Ovary (tissue), 7 donors: ENCODE measurements at regions not wholly inside any gene's neighbourhood (a gene's known extent, or its start where the extent isn't known, plus 50 kb on each side); places are given as distances from the start of the nearest gene placed in this dataset.

Source experiments
- DNase-seq, 5 donors: peaks; one replicate each; pipeline ENCODE4 v3.0.0-alpha.2; 2019 to 2020
- H3K27ac ChIP-seq, 2 donors: fragments of 200-600 bp; one replicate each; pipeline versions ENCODE4 v1.5.1 to v1.8.0; 2019 to 2022
- H3K27me3 ChIP-seq: fragments of 200-600 bp; one replicate; pipeline ENCODE4 v1.8.0; 2022
- H3K36me3 ChIP-seq: fragments of 200-600 bp; sonication (generic); one replicate; pipeline ENCODE4 v1.5.1; 2019
- H3K4me1 ChIP-seq: one replicate; pipeline ENCODE4 v1.8.1; 2013; ENCODE audit warnings: mild to moderate bottlenecking, moderate library complexity; ENCODE audit not compliant: insufficient read depth
- H3K4me3 ChIP-seq: fragments of 200-600 bp; sonication (generic); one replicate; pipeline ENCODE4 v1.5.1; 2017
- H3K9me3 ChIP-seq, 2 donors: fragments of 200-600 bp in 1 of 2; sonication (generic) in 1 of 2; one replicate each; pipeline versions ENCODE4 v1.5.1 to v1.8.1; 2013 to 2019; ENCODE audit warnings: mild to moderate bottlenecking in 1 of 2, moderate library complexity in 1 of 2
- EP300 ChIP-seq: sonication (generic); formaldehyde crosslinking; IDR thresholded peaks from one replicate; pipeline ENCODE4 v1.6.1; 2017; ENCODE audit warnings: antibody characterized with exemption
- POLR2A ChIP-seq: fragments of 450-650 bp; IDR thresholded peaks from one replicate; pipeline ENCODE4 v1.6.1; 2017; ENCODE audit warnings: antibody characterized with exemption, mild to moderate bottlenecking, moderate library complexity
- WGBS, 3 donors: extraction: QIAGEN DNeasy Blood & Tissue Kit in 1 of 3; methylation state at CpG; one replicate each; pipeline versions ENCODE4 v1.1.5 to v1.1.7; 2013 to 2017; 5-methylcytosine and 5-hydroxymethylcytosine counted together
- intact Hi-C, 4 donors: fragments of 100-400 bp; cut with DNase I; formaldehyde crosslinking; loops; one replicate each; pipeline versions ENCODE4 v1.11.0 to v1.15.1; 2022 to 2023
- TF ChIP-seq, protein P1 (sequence below), 3 donors: fragments of 450-650 bp in 2 of 3; fragments of 200-600 bp in 1 of 3; IDR thresholded peaks; one replicate each; pipeline versions ENCODE4 v1.5.1 to v1.8.0; 2016 to 2022; ENCODE audit warnings: antibody characterized with exemption in 3 of 3, mild to moderate bottlenecking in 1 of 3
- donor health status: DM: no; HTN: no; CAD: no; lungs with moderate emphysema.
- donor health status: DM: no; HTN: no; CAD: no.
- donor health status: Bipolar disorder and iron deficiency.
- donor health status: DM: no; HTN: no; CAD: no.
- donor health status: DM: yes; HTN: yes; CAD: no.

DNA sequence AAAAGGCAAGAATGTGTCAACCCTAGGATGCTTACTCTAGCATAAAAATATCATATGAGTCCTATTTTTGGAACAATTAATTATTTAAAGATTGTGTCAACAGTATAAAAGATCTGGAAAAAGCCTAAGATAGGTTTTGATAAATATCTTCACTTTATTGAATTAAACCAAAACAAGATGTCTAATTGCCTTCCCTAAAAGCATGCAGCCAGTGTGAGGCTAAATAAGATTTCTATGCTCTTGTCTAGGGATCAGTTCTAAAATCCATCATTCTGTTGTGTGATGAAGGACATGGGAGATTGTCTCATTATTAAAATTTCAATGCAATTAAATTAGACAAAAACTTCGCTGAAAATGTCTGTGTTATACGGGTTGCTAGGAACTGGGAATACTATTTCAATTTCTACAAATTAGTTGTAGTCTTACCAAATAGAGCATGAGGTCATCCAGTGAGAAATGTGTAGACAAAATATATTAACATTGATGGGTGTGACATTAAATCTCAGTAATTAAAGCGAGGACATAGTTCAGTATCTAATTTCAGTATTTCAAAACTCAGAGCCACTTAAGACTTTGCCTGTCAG, 535.6 kb upstream of the FSIP2 start:
- DNase-seq: no peak
- Histone ChIP-seq H3K27me3 (peaks cover 2% of the 10 kb centered on the region), H3K4me1 (no peaks in the 10 kb centered on the region), H3K27ac (no peak overlapping the region), H3K4me3 (no peak overlapping the region), H3K9me3 (no peaks in the 10 kb centered on the region), H3K36me3 (no peaks in the 10 kb centered on the region)
- no peak for TF ChIP-seq EP300
- TF ChIP-seq, protein P1, sequence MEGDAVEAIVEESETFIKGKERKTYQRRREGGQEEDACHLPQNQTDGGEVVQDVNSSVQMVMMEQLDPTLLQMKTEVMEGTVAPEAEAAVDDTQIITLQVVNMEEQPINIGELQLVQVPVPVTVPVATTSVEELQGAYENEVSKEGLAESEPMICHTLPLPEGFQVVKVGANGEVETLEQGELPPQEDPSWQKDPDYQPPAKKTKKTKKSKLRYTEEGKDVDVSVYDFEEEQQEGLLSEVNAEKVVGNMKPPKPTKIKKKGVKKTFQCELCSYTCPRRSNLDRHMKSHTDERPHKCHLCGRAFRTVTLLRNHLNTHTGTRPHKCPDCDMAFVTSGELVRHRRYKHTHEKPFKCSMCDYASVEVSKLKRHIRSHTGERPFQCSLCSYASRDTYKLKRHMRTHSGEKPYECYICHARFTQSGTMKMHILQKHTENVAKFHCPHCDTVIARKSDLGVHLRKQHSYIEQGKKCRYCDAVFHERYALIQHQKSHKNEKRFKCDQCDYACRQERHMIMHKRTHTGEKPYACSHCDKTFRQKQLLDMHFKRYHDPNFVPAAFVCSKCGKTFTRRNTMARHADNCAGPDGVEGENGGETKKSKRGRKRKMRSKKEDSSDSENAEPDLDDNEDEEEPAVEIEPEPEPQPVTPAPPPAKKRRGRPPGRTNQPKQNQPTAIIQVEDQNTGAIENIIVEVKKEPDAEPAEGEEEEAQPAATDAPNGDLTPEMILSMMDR (IDR thresholded peaks at IDR 0.05): no peak
- no peak for TF ChIP-seq POLR2A
- WGBS, 3 donors: 55 to 60% (median 59%) methylated on average over 3 of the region's 3 CpGs
- intact Hi-C loops: no loop called here

DNA sequence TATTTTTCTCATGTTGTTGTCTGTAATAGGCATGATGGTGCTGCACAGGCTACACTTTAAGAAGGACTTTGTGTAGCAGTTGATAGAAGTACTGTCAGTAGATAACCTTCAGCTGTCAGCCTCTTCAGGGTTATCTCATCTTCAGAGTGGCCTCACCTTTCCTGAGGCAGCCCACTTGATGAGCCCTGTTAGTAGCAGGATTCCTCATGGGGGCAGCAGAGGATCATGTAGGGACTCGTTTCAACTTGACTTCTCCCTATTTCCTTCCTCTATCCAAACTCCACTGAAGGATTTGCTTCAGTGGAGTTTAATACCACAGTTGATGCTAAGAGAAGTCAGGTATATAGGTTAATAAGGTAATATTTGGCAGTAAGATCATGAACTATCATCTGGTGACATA, 530.3 kb upstream of the FSIP2 start:
- no peaks in the 10 kb centered on the region for H3K9me3 ChIP-seq
- no peak for TF ChIP-seq POLR2A
- TF ChIP-seq EP300: no peak
- TF ChIP-seq, protein P1 (IDR thresholded peaks at IDR 0.05): no peak
- intact Hi-C loops: no loop called here
- H3K27me3 ChIP-seq: no peaks in the 10 kb centered on the region
- H3K4me3 ChIP-seq: no peak overlapping the region
- H3K36me3 ChIP-seq: no peaks in the 10 kb centered on the region
- DNase-seq: no peak
- no peak overlapping the region for H3K27ac ChIP-seq
- no peaks in the 10 kb centered on the region for H3K4me1 ChIP-seq
- WGBS, 3 donors: 9 to 32% (median 9%) methylated on average over 1 of the region's 1 CpG

DNA sequence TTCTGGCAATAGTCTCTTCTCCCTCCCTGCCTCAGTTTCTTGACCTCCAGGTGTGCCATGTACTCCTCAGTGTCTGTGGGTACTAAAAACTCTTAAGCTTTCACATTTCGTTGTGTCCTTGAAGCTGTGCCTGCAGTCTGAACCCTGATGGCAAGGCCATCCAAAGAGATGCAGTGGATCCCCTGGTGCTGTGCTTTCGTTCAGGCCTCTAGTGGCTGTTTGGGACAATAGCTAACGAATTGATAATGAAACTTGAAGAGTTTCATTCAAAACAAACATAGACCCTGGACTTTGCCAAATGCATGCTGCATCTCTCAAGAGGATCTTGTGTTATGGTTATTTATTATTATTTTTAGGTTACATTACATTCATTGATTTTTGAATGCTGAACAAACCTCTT, 523.1 kb upstream of the FSIP2 start:
- DNase-seq: no peak
- H3K4me3 ChIP-seq: no peak overlapping the region
- whole genome bisulfite sequencing, 3 donors: 48 to 67% (median 50%) methylated on average over 3 of the region's 3 CpGs
- no peak for TF ChIP-seq POLR2A
- no peak for TF ChIP-seq EP300
- TF ChIP-seq, protein P1 (IDR thresholded peaks at IDR 0.05): no peak
- H3K9me3 ChIP-seq: no peaks in the 10 kb centered on the region
- no peak overlapping the region for H3K27ac ChIP-seq
- no peaks in the 10 kb centered on the region for H3K36me3 ChIP-seq
- intact Hi-C loops: no loop called here
- H3K4me1 ChIP-seq: no peaks in the 10 kb centered on the region
- H3K27me3 ChIP-seq: no peaks in the 10 kb centered on the region

DNA sequence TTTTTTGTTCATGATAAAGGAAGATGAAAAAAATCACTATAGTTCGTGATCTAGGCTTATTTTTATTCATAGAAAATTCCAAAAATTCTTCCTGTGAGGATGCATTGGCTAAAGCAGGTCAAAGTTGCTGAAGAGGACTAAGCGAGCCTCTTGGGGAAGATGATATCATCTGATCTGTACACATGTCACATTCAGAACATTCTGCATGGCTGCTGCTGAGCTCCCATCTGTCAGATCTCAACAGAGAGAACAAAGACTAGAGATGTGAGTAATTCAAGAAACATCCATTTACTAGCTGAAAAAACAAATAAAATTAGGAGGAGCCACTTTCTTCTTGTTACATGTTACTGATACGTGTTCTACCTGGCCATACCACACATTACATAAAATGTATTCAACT, 518.6 kb upstream of the FSIP2 start:
- Histone ChIP-seq H3K27me3 (no peaks in the 10 kb centered on the region), H3K36me3 (no peaks in the 10 kb centered on the region), H3K4me1 (no peaks in the 10 kb centered on the region), H3K9me3 (no peaks in the 10 kb centered on the region), H3K27ac (no peak overlapping the region), H3K4me3 (no peak overlapping the region)
- DNase-seq: no peak
- intact Hi-C loops: no loop called here
- no peak for TF ChIP-seq POLR2A
- TF ChIP-seq, protein P1 (IDR thresholded peaks at IDR 0.05): no peak
- TF ChIP-seq EP300: no peak
- 72 to 76% (median 75%) methylated on average over 3 of the region's 3 CpGs for WGBS, 3 donors
